HG03558 (cell line): ENCODE measurements at regions not wholly inside any gene's neighbourhood (a gene's known extent, or its start where the extent isn't known, plus 50 kb on each side); places are given as distances from the start of the nearest gene placed in this dataset.

Source experiments
- ATAC-seq: cut with Tn5 transposase; IDR thresholded peaks from one replicate; pipeline ENCODE4 v1.9.1; 2021; ENCODE audit warnings: moderate number of reproducible peaks; ENCODE audit not compliant: unreplicated experiment; ENCODE audit errors: extremely low read depth

GRCh38 chr3:34352778-34353331, 554.4 kb downstream of the PDCD6IP start:
- ATAC-seq = no peak

GRCh38 chr3:34357461-34357860, 559.0 kb downstream of the PDCD6IP start:
- ATAC-seq = no peak

GRCh38 chr3:34359064-34359463, 560.6 kb downstream of the PDCD6IP start:
- ATAC-seq = no peak

- ATAC-seq = no peak
Observed at GRCh38 chr3:34360713-34361112, 562.3 kb downstream of the PDCD6IP start.

GRCh38 chr3:34361921-34362320, 563.5 kb downstream of the PDCD6IP start:
- ATAC-seq = peak; percentile 94

- no peak for ATAC-seq
Observed at GRCh38 chr3:34362910-34363309, 564.5 kb downstream of the PDCD6IP start.

- ATAC-seq = no peak
Observed at GRCh38 chr3:34363881-34364280, 565.5 kb downstream of the PDCD6IP start.

- ATAC-seq = no peak
Observed at GRCh38 chr3:34364335-34364734, 565.9 kb downstream of the PDCD6IP start.

- ATAC-seq = no peak
Observed at GRCh38 chr3:34365231-34365630, 566.8 kb downstream of the PDCD6IP start.

GRCh38 chr3:34365771-34366170, 567.3 kb downstream of the PDCD6IP start:
- ATAC-seq = no peak

- no peak for ATAC-seq
Observed at GRCh38 chr3:34367521-34367920, 569.1 kb downstream of the PDCD6IP start.

- ATAC-seq = no peak
Observed at GRCh38 chr3:34374521-34374920, 576.1 kb downstream of the PDCD6IP start.

- no peak for ATAC-seq
Observed at GRCh38 chr3:34376691-34377090, 578.3 kb downstream of the PDCD6IP start.

- ATAC-seq = no peak
Observed at GRCh38 chr3:34377961-34378360, 579.5 kb downstream of the PDCD6IP start.

GRCh38 chr3:34381243-34381642, 582.8 kb downstream of the PDCD6IP start:
- no peak for ATAC-seq

GRCh38 chr3:34382859-34383258, 584.4 kb downstream of the PDCD6IP start:
- ATAC-seq = no peak

- ATAC-seq = no peak
Observed at GRCh38 chr3:34386309-34386708, 587.9 kb downstream of the PDCD6IP start.

- ATAC-seq = no peak
Observed at GRCh38 chr3:34387826-34388564, 589.6 kb downstream of the PDCD6IP start.

- no peak for ATAC-seq
Observed at GRCh38 chr3:34388830-34389229, 590.4 kb downstream of the PDCD6IP start.

- no peak for ATAC-seq
Observed at GRCh38 chr3:34394978-34395748, 596.7 kb downstream of the PDCD6IP start.

- ATAC-seq = no peak
Observed at GRCh38 chr3:34396288-34396687, 597.9 kb downstream of the PDCD6IP start.
